ENCODE measurements at regions not wholly inside any gene's neighbourhood (a gene's known extent, or its start where the extent isn't known, plus 50 kb on each side); places are given as distances from the start of the nearest gene placed in this dataset.

DNA sequence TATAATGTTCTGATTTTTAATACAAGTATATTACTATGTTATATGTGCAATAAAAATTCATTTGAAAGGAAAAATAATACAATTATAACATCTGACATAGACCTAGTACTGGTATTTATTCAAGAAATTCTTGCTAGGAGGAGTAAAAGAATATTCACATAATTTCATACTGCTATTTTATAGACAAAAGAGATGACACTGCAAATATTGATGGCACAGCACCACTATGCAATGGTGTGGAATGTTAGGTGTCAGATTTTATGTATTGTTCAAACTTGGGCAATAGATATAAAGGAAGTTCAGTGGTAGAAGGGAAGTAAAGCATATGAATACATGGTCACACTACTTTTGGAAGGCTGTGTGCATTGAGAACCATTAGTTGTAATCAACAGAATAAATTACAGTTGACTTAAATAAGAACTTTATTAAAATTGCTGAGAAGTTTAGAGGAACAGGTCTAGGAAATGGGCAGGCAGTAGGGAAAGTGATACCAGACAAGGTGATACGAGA lies 143.9 kb downstream of the OR2K2 start:
- Histone ChIP-seq H3K27ac (ENCODE audit: low read depth, low read length, poor library complexity, severe bottlenecking) (no peak overlapping the region), H3K9me2 (ENCODE audit: low read depth, low read length) (no peaks in the 10 kb centered on the region), H3K9me3 (ENCODE audit: low read length) (no peaks in the 10 kb centered on the region), H3K36me3 (ENCODE audit: insufficient read depth, low read length) (no peaks in the 10 kb centered on the region), H4K20me1 (ENCODE audit: insufficient read depth, low read length) (no peaks in the 10 kb centered on the region), H3K4me1 (ENCODE audit: insufficient read depth, low read length, severe bottlenecking) (no peaks in the 10 kb centered on the region), H3K4me2 (ENCODE audit: low read length) (no peak overlapping the region), H3F3A (ENCODE audit: insufficient read depth, low read length) (no peaks in the 10 kb centered on the region), H3K9ac (ENCODE audit: low read length) (no peak overlapping the region), H2AFZ (ENCODE audit: low read length) (no peak overlapping the region), H3K4me3 (ENCODE audit: low read depth, low read length, poor library complexity, severe bottlenecking) (no peak overlapping the region), H3K27me3 (ENCODE audit: insufficient read depth, low read length) (no peaks in the 10 kb centered on the region), H3K79me2 (ENCODE audit: insufficient read depth, low read length) (no peaks in the 10 kb centered on the region)
- TF ChIP-seq EZH2 (IDR thresholded peaks at IDR 0.05; ENCODE audit: borderline replicate concordance, low read length) (no peak), CTCF (IDR thresholded peaks at IDR 0.05; ENCODE audit: low read length) (no peak)

DNA sequence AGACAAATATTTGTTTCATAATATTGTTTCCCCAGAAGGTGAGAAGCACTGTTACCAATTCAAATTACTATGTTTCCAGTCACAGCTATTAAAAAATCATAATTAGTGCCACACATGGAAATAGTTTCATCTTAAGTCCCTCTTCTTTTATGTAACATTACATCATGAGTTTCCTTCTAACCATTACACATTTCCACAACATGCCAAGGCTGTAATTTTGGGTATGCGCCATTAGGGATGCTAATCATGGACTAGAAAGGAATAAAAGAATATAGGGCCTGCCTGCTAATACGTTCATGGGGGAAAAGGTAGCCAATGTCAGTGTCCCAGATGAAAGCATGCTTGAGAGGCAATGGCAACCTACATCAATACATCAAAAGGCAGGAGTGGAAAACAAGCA lies 142.5 kb upstream of the LPAR1 start:
- H3K4me2 ChIP-seq (ENCODE audit: low read length): no peak overlapping the region
- H4K20me1 ChIP-seq (ENCODE audit: insufficient read depth, low read length): no peaks in the 10 kb centered on the region
- H3K36me3 ChIP-seq (ENCODE audit: insufficient read depth, low read length): no peaks in the 10 kb centered on the region
- TF ChIP-seq EZH2 (IDR thresholded peaks at IDR 0.05; ENCODE audit: borderline replicate concordance, low read length): no peak
- no peak for TF ChIP-seq CTCF (IDR thresholded peaks at IDR 0.05; ENCODE audit: low read length)
- no peaks in the 10 kb centered on the region for H3F3A ChIP-seq (ENCODE audit: insufficient read depth, low read length)
- H3K9me2 ChIP-seq (ENCODE audit: low read depth, low read length): no peaks in the 10 kb centered on the region
- H3K4me1 ChIP-seq (ENCODE audit: insufficient read depth, low read length, severe bottlenecking): no peaks in the 10 kb centered on the region
- H2AFZ ChIP-seq (ENCODE audit: low read length): no peak overlapping the region
- no peaks in the 10 kb centered on the region for H3K79me2 ChIP-seq (ENCODE audit: insufficient read depth, low read length)
- H3K4me3 ChIP-seq (ENCODE audit: low read depth, low read length, poor library complexity, severe bottlenecking): no peak overlapping the region
- H3K27ac ChIP-seq (ENCODE audit: low read depth, low read length, poor library complexity, severe bottlenecking): no peak overlapping the region
- H3K9me3 ChIP-seq (ENCODE audit: low read length): no peaks in the 10 kb centered on the region
- H3K27me3 ChIP-seq (ENCODE audit: insufficient read depth, low read length): no peaks in the 10 kb centered on the region
- no peak overlapping the region for H3K9ac ChIP-seq (ENCODE audit: low read length)

- Histone ChIP-seq H3K27me3 (ENCODE audit: insufficient read depth, low read length) (no peaks in the 10 kb centered on the region), H3K9ac (ENCODE audit: low read length) (no peak overlapping the region), H4K20me1 (ENCODE audit: insufficient read depth, low read length) (no peaks in the 10 kb centered on the region), H3K4me2 (ENCODE audit: low read length) (no peak overlapping the region), H2AFZ (ENCODE audit: low read length) (no peak overlapping the region), H3K4me1 (ENCODE audit: insufficient read depth, low read length, severe bottlenecking) (no peaks in the 10 kb centered on the region), H3F3A (ENCODE audit: insufficient read depth, low read length) (no peaks in the 10 kb centered on the region), H3K79me2 (ENCODE audit: insufficient read depth, low read length) (no peaks in the 10 kb centered on the region), H3K27ac (ENCODE audit: low read depth, low read length, poor library complexity, severe bottlenecking) (no peak overlapping the region), H3K36me3 (ENCODE audit: insufficient read depth, low read length) (no peaks in the 10 kb centered on the region), H3K4me3 (ENCODE audit: low read depth, low read length, poor library complexity, severe bottlenecking) (no peak overlapping the region), H3K9me3 (ENCODE audit: low read length) (no peaks in the 10 kb centered on the region), H3K9me2 (ENCODE audit: low read depth, low read length) (no peaks in the 10 kb centered on the region)
- TF ChIP-seq CTCF (IDR thresholded peaks at IDR 0.05; ENCODE audit: low read length) (no peak), EZH2 (IDR thresholded peaks at IDR 0.05; ENCODE audit: borderline replicate concordance, low read length) (no peak)
Measured at GRCh38 chr9:111179577-111179976, 141.3 kb upstream of the LPAR1 start.
